ENCODE measurements at regions not wholly inside any gene's neighbourhood (a gene's known extent, or its start where the extent isn't known, plus 50 kb on each side); places are given as distances from the start of the nearest gene placed in this dataset.
"Not testable (repeated sequence)": the region's sequence is repeated elsewhere in the genome, so short reads cannot be mapped to it uniquely, and the experiment has no call there.

DNA sequence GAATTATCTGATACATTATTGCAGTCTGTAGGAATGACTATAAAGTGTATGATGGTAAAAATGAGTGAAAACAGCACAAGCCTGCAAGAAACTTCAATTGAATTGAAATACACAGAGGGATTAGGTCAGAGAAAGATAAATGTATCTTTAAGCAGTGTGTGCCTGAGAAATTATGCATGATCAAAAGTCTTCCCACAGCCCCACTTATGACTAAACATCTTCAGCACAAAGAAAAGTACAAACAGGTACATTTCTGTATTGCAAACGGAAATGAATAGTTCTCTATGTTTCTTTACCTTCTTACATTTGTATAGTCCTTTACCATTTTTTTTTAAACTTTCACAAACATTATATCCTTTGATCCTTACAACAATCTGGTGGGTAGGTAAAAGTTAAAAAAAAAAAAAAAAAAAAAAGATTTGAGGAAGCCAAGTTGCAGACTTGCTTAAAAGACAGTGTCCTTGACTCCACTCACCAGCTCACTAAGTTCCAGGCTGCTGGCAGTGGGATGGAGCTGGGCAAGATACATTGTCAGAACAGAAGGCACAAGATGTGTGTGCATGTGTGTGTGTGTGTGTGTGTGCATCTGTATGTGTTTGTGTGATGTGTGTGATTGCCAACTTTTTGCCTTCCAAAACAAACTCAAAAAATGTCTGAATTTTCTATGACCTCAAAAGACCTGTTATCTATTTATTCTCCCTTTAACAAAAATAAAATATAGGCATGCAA, 423.7 kb upstream of the ACVR2A start:
- H3K4me1 ChIP-seq = peaks cover 0 to 13% (median 0%) of the 10 kb centered on the region in 4 donors
- H3K9me3 ChIP-seq = no peaks in the 10 kb centered on the region
- H3K27ac ChIP-seq = no peak overlapping the region
- H3K4me3 ChIP-seq = no peak overlapping the region
- H3K36me3 ChIP-seq = no peaks in the 10 kb centered on the region
- H3K27me3 ChIP-seq = no peaks in the 10 kb centered on the region
- TF ChIP-seq POLR2A (IDR thresholded peaks at IDR 0.05) = no peak
- DNase-seq = no peak

DNA sequence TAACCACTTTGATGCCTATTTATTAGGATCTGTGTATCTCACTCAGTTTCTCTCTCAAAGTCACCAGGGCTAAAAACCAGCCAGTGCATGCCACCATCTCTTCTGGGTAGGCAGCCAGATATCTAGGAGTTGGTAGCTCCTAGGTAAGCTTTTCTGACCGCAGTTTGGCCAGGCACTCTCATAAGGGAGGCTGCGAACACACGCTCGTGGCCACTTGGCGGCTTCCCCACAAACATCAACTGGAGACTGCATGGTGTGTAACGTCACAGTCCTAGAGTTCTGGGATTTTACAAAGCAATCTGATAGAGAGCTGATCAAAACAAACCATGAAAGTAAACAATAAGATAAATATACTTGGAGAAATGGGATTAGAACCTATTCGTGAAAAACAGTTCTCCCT, 424.3 kb upstream of the ACVR2A start:
- H3K27ac ChIP-seq = no peak overlapping the region
- DNase-seq = no peak
- H3K9me3 ChIP-seq = no peaks in the 10 kb centered on the region
- TF ChIP-seq, protein P1, sequence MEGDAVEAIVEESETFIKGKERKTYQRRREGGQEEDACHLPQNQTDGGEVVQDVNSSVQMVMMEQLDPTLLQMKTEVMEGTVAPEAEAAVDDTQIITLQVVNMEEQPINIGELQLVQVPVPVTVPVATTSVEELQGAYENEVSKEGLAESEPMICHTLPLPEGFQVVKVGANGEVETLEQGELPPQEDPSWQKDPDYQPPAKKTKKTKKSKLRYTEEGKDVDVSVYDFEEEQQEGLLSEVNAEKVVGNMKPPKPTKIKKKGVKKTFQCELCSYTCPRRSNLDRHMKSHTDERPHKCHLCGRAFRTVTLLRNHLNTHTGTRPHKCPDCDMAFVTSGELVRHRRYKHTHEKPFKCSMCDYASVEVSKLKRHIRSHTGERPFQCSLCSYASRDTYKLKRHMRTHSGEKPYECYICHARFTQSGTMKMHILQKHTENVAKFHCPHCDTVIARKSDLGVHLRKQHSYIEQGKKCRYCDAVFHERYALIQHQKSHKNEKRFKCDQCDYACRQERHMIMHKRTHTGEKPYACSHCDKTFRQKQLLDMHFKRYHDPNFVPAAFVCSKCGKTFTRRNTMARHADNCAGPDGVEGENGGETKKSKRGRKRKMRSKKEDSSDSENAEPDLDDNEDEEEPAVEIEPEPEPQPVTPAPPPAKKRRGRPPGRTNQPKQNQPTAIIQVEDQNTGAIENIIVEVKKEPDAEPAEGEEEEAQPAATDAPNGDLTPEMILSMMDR (IDR thresholded peaks at IDR 0.05) = no peak
- no peak for TF ChIP-seq POLR2A (IDR thresholded peaks at IDR 0.05)
- H3K36me3 ChIP-seq = no peaks in the 10 kb centered on the region
- peaks cover 0 to 7% (median 0%) of the 10 kb centered on the region in 4 donors for H3K4me1 ChIP-seq
- no peaks in the 10 kb centered on the region for H3K27me3 ChIP-seq
- no peak overlapping the region for H3K4me3 ChIP-seq

DNA sequence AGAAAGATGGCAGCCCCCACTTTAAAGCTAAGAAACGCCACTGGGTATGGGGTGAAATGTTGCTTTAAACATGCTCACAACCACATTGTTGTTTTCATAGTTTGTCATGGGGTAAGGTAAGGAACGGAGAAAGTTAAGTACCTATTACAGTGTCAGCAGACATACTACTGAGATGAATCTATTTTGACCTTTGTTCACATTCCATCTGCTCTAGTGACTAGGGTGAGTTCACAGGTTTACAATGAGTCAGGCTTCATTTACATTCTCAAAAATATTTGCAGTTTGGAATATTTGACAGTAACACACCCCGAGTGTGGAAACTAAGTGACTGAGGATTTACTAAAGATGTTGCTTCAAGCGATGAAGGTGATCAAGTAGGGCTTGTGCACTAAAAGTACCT, 428.7 kb upstream of the ACVR2A start:
- no peak overlapping the region for H3K27ac ChIP-seq
- TF ChIP-seq, protein P1 (IDR thresholded peaks at IDR 0.05) = no peak
- no peak for TF ChIP-seq POLR2A (IDR thresholded peaks at IDR 0.05)
- no peaks in the 10 kb centered on the region for H3K4me1 ChIP-seq
- H3K9me3 ChIP-seq = no peaks in the 10 kb centered on the region
- H3K27me3 ChIP-seq = no peaks in the 10 kb centered on the region
- no peaks in the 10 kb centered on the region for H3K36me3 ChIP-seq
- no peak overlapping the region for H3K4me3 ChIP-seq
- no peak for DNase-seq

DNA sequence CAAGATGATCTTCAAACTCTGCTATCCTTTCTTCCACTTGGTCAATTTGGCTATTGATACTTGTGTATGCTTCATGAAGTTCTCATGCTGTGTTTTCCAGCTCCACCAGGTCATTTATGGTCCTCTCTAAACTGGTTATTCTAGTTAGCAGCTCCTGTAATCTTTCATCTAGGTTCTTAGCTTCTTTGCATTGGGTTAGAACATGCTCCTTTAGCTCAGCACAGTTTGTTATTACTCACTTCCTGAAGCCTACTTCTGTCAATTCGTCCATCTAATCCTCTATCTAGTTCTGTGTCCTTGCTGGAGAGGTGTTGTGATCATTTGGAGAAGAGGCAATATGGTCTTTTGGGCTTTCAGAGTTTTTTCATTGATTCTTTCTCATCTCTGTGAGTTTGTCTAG, 430.2 kb upstream of the ACVR2A start:
- not testable (repeated sequence) for H3K36me3 ChIP-seq, DNase-seq, H3K27me3 ChIP-seq, H3K4me1 ChIP-seq, H3K27ac ChIP-seq, H3K4me3 ChIP-seq, H3K9me3 ChIP-seq

DNA sequence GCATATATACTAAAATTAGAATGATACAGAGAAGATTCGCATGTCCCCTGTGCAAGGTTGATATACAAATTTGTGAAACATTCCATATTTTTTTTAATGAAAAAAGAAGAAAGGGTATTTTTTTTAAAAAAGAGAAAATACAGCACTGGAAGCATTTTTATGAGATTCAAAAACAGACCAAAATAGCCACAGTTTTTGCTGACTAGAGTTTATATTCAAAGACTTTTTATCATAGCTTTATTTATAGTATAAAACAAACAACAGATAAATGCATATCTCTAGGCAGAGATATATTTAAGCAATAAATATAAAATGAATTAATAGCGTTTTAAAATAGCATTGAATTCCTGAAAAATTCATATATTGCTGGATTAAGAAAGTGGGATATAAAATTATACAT, 436.5 kb upstream of the ACVR2A start:
- H3K9me3 ChIP-seq = no peaks in the 10 kb centered on the region
- no peaks in the 10 kb centered on the region for H3K4me1 ChIP-seq
- no peak for TF ChIP-seq POLR2A (IDR thresholded peaks at IDR 0.05)
- H3K27ac ChIP-seq = no peak overlapping the region
- no peak overlapping the region for H3K4me3 ChIP-seq
- H3K36me3 ChIP-seq = no peaks in the 10 kb centered on the region
- no peak for DNase-seq
- no peaks in the 10 kb centered on the region for H3K27me3 ChIP-seq

DNA sequence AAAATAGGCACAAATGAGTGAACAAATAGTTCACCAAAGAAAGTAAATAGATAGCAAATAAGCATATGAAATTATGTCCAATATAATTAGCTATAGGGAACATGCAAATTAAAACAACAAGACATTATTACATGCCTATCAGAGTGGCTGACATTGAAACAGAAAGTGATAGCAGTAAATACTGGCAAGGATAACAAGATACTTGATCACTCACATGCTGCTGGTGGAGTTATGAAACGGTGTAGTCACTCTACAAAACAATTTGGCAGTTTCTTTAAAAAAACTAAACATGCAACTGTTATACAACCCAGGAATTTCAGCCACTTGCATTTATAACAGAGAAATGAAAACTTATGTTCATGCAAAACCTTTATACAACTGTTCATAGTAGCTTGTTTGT, 439.2 kb upstream of the ACVR2A start:
- Histone ChIP-seq H3K36me3 (no peaks in the 10 kb centered on the region), H3K4me1 (no peaks in the 10 kb centered on the region), H3K9me3 (no peaks in the 10 kb centered on the region), H3K27me3 (no peaks in the 10 kb centered on the region), H3K4me3 (no peak overlapping the region), H3K27ac (no peak overlapping the region)
- no peak for DNase-seq
- TF ChIP-seq POLR2A (IDR thresholded peaks at IDR 0.05) = no peak
- TF ChIP-seq, protein P1 (IDR thresholded peaks at IDR 0.05) = no peak

DNA sequence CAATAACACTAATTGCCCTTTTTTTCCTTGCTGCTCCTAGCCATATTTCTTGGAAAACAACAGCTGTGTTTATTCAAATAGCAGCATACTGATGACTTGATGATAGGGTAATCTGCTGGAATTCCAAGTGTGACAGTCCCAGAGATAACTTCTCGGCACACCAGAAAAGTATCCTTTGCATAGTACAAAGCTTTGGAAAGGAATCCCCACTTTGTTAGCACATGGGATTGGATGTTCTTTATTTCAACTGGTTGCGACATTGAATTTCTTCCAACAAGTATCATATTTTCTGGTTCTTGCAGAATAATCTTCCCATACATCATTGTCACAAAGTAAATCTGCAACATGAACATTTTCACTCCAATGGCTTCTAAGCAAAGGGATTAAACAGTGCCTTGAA, 445.8 kb upstream of the ACVR2A start:
- Histone ChIP-seq H3K9me3 (no peaks in the 10 kb centered on the region), H3K4me3 (no peak overlapping the region), H3K36me3 (no peaks in the 10 kb centered on the region), H3K4me1 (no peaks in the 10 kb centered on the region), H3K27me3 (no peaks in the 10 kb centered on the region), H3K27ac (no peak overlapping the region)
- DNase-seq = no peak
- no peak for TF ChIP-seq POLR2A (IDR thresholded peaks at IDR 0.05)
- TF ChIP-seq, protein P1 (IDR thresholded peaks at IDR 0.05) = no peak

Measured in Peyer's patch (tissue), 4 donors.